K562 (cell line): ENCODE measurements at regions not wholly inside any gene's neighbourhood (a gene's known extent, or its start where the extent isn't known, plus 50 kb on each side); places are given as distances from the start of the nearest gene placed in this dataset.
A peak's percentile ranks its signal among the peaks of the same experiment; 100 is the strongest.

ENCODE experiments used
- E2F6 ChIP-seq, 2 experiments: IDR thresholded peaks; 2 replicates each; pipeline ENCODE4 v1.6.1; 2011; ENCODE audit warnings: borderline replicate concordance in 1 of 2, control low read depth in 1 of 2, low read depth in 1 of 2, low read length in 1 of 2, mild to moderate bottlenecking in 1 of 2, mixed read lengths in 1 of 2, moderate library complexity in 1 of 2; ENCODE audit not compliant: insufficient read depth in 1 of 2, insufficient read length in 1 of 2, poor library complexity in 1 of 2, severe bottlenecking in 1 of 2; ENCODE audit errors: extremely low read depth in 1 of 2
- IRF2 ChIP-seq: sonication (generic); formaldehyde crosslinking; IDR thresholded peaks from 2 replicates; pipeline ENCODE4 v1.8.1; 2022; ENCODE audit warnings: mild to moderate bottlenecking, missing genetic modification reagents
- L3MBTL2 ChIP-seq: fragments of 450-650 bp; IDR thresholded peaks from 2 replicates; pipeline ENCODE4 v1.6.1; 2016; ENCODE audit warnings: mild to moderate bottlenecking, moderate library complexity
- MYNN ChIP-seq, 2 experiments: sonication (generic); formaldehyde crosslinking in 1 of 2; IDR thresholded peaks; 2 replicates each; pipeline versions ENCODE4 v1.5.0 to v1.6.1; 2016 to 2020; ENCODE audit warnings: antibody characterized with exemption in 1 of 2, missing genetic modification reagents in 1 of 2
- NCOR1 ChIP-seq: fragments of 450-650 bp; IDR thresholded peaks from 2 replicates; pipeline ENCODE4 v1.6.1; 2016; ENCODE audit warnings: mild to moderate bottlenecking, moderate library complexity
- PCBP2 ChIP-seq: fragments of 200-400 bp; formaldehyde crosslinking; IDR thresholded peaks from 2 replicates; pipeline ENCODE4 v1.6.1; 2018; ENCODE audit warnings: low read length, low read depth, mild to moderate bottlenecking, moderate library complexity; ENCODE audit not compliant: poor library complexity, severe bottlenecking
- RCOR1 ChIP-seq, 2 experiments: IDR thresholded peaks; 2 replicates each; pipeline ENCODE4 v1.6.1; 2012; ENCODE audit warnings: low read depth in 2 of 2, low read length in 2 of 2, borderline replicate concordance in 1 of 2, improper control_type of control experiment in 1 of 2
- SMAD2 ChIP-seq: fragments of 150-350 bp; IDR thresholded peaks from 2 replicates; pipeline ENCODE4 v1.6.1; 2014; ENCODE audit warnings: low read depth, mild to moderate bottlenecking, low read length
- SMARCA4 ChIP-seq: fragments of 450-650 bp; IDR thresholded peaks from 2 replicates; pipeline ENCODE4 v1.6.1; 2016
- SP2 ChIP-seq: IDR thresholded peaks from 2 replicates; pipeline ENCODE4 v1.6.1; 2011; ENCODE audit warnings: mild to moderate bottlenecking, low read depth, low read length, moderate library complexity; ENCODE audit not compliant: poor library complexity, severe bottlenecking; ENCODE audit errors: extremely low read depth
- ZBTB17 ChIP-seq: fragments of 450-650 bp; formaldehyde crosslinking; IDR thresholded peaks from 2 replicates; pipeline ENCODE4 v1.4.0; 2020; ENCODE audit warnings: mild to moderate bottlenecking
- ZNF277 ChIP-seq: fragments of 250-450 bp; sonication (Bioruptor Pico); IDR thresholded peaks from 2 replicates; pipeline ENCODE4 v1.8.0; 2022; ENCODE audit warnings: inconsistent platforms, mild to moderate bottlenecking, moderate library complexity, borderline replicate concordance
- ZNF282 ChIP-seq: sonication (generic); formaldehyde crosslinking; IDR thresholded peaks from 2 replicates; pipeline ENCODE4 v1.8.1; 2023; ENCODE audit warnings: missing genetic modification reagents
- ZNF592 ChIP-seq: fragments of 450-650 bp; IDR thresholded peaks from 2 replicates; pipeline ENCODE4 v1.6.1; 2017; ENCODE audit warnings: antibody characterized with exemption, mild to moderate bottlenecking
- ZNF655 ChIP-seq: fragments of 250-450 bp; sonication (Bioruptor Pico); IDR thresholded peaks from 2 replicates; pipeline ENCODE4 v1.5.0; 2021
- TF ChIP-seq, protein P1 (sequence below): sonication (generic); formaldehyde crosslinking; IDR thresholded peaks from 2 replicates; pipeline ENCODE4 v1.8.1; 2023; ENCODE audit warnings: mild to moderate bottlenecking, missing genetic modification reagents

- TF ChIP-seq ZNF282 (CRISPR knock-in tag) (no peak), PCBP2 (no peak), ZNF655 (CRISPR knock-in tag) (no peak), SP2 (no peak), MYNN (IDR thresholded peaks at IDR 0.05) (peak; percentile 34; the same call in 1 of the 2 replicates), MYNN (CRISPR knock-in tag; IDR thresholded peaks at IDR 0.05) (no peak), RCOR1 (IDR thresholded peaks at IDR 0.05; ENCODE audit: borderline replicate concordance in 1 of 2, low read depth in 2 of 2, low read length in 2 of 2) (peak in 1 of 2 experiments; percentile 71; a peak in 1 of 4 replicates), SMAD2 (no peak), ZNF277 (CRISPR knock-in tag) (no peak), L3MBTL2 (peak; percentile 58), SMARCA4 (peak; percentile 68), IRF2 (CRISPR knock-in tag) (no peak), NCOR1 (peak; percentile 44), E2F6 (IDR thresholded peaks at IDR 0.05; ENCODE audit: borderline replicate concordance in 1 of 2, extremely low read depth in 1 of 2, insufficient read depth in 1 of 2, insufficient read length in 1 of 2, low read depth in 1 of 2, low read length in 1 of 2, poor library complexity in 1 of 2, severe bottlenecking in 1 of 2) (peak in 1 of 2 experiments; percentile 43), ZBTB17 (no peak), ZNF592 (peak; percentile 56; the same call in 1 of the 2 replicates)
- TF ChIP-seq, protein P1, sequence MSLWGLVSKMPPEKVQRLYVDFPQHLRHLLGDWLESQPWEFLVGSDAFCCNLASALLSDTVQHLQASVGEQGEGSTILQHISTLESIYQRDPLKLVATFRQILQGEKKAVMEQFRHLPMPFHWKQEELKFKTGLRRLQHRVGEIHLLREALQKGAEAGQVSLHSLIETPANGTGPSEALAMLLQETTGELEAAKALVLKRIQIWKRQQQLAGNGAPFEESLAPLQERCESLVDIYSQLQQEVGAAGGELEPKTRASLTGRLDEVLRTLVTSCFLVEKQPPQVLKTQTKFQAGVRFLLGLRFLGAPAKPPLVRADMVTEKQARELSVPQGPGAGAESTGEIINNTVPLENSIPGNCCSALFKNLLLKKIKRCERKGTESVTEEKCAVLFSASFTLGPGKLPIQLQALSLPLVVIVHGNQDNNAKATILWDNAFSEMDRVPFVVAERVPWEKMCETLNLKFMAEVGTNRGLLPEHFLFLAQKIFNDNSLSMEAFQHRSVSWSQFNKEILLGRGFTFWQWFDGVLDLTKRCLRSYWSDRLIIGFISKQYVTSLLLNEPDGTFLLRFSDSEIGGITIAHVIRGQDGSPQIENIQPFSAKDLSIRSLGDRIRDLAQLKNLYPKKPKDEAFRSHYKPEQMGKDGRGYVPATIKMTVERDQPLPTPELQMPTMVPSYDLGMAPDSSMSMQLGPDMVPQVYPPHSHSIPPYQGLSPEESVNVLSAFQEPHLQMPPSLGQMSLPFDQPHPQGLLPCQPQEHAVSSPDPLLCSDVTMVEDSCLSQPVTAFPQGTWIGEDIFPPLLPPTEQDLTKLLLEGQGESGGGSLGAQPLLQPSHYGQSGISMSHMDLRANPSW: no peak
These were observed 57.2 kb upstream of the FAM9C start (continued) for GRCh38 chrX:13101441-13102139.
